H9 (cell line): ENCODE measurements at regions not wholly inside any gene's neighbourhood (a gene's known extent, or its start where the extent isn't known, plus 50 kb on each side); places are given as distances from the start of the nearest gene placed in this dataset.

Experiments used
- DNase-seq: peaks from one replicate; pipeline ENCODE4 v3.0.0-alpha.2; 2017
- H2AFZ ChIP-seq: one replicate; pipeline ENCODE4 v1.6.1; 2013; ENCODE audit warnings: mild to moderate bottlenecking, low read length, control low read depth, moderate library complexity
- H2AK5ac ChIP-seq: 2 replicates; pipeline ENCODE4 v1.6.1; 2013; ENCODE audit warnings: low read length, control low read depth, mixed read lengths; ENCODE audit not compliant: insufficient read length
- H2BK120ac ChIP-seq: one replicate; pipeline ENCODE4 v1.6.1; 2013; ENCODE audit warnings: low read depth, mild to moderate bottlenecking, low read length, control low read depth, inconsistent platforms; ENCODE audit not compliant: poor library complexity, severe bottlenecking
- H2BK12ac ChIP-seq: 2 replicates; pipeline ENCODE4 v1.6.1; 2013; ENCODE audit warnings: low read length, control low read depth, mixed read lengths, low read depth; ENCODE audit not compliant: insufficient read length
- H2BK15ac ChIP-seq: 2 replicates; pipeline ENCODE4 v1.6.1; 2013; ENCODE audit warnings: low read depth, low read length, control low read depth
- H2BK20ac ChIP-seq: one replicate; pipeline ENCODE4 v1.6.1; 2013; ENCODE audit warnings: low read depth, mild to moderate bottlenecking, low read length, control low read depth, inconsistent platforms; ENCODE audit not compliant: poor library complexity, severe bottlenecking
- H2BK5ac ChIP-seq: 2 replicates; pipeline ENCODE4 v1.6.1; 2013; ENCODE audit warnings: low read length, control low read depth, mixed read lengths; ENCODE audit not compliant: insufficient read length
- H3K14ac ChIP-seq: 2 replicates; pipeline ENCODE4 v1.6.1; 2013; ENCODE audit warnings: low read length, control low read depth; ENCODE audit not compliant: insufficient read depth
- H3K18ac ChIP-seq: 2 replicates; pipeline ENCODE4 v1.6.1; 2013; ENCODE audit warnings: low read depth, mild to moderate bottlenecking, mixed read lengths, low read length, control low read depth; ENCODE audit not compliant: insufficient read length
- H3K23ac ChIP-seq: 2 replicates; pipeline ENCODE4 v1.6.1; 2013; ENCODE audit warnings: low read length, control low read depth, mixed read lengths, low read depth; ENCODE audit not compliant: insufficient read length
- H3K23me2 ChIP-seq: 2 replicates; pipeline ENCODE4 v1.6.1; 2013; ENCODE audit warnings: low read depth, mild to moderate bottlenecking, mixed read lengths, low read length, control low read depth; ENCODE audit not compliant: insufficient read length, poor library complexity, severe bottlenecking
- H3K27ac ChIP-seq: 2 replicates; pipeline ENCODE4 v1.5.1; 2013; ENCODE audit warnings: low read length, control low read depth, mixed read lengths, low read depth; ENCODE audit not compliant: insufficient read length
- H3K27me3 ChIP-seq: 2 replicates; pipeline ENCODE4 v1.6.1; 2013; ENCODE audit warnings: low read length, control low read depth, inconsistent platforms; ENCODE audit not compliant: insufficient read depth
- H3K4ac ChIP-seq: 2 replicates; pipeline ENCODE4 v1.6.1; 2013; ENCODE audit warnings: low read depth, mild to moderate bottlenecking, control low read depth, inconsistent platforms, low read length, moderate library complexity
- H3K4me1 ChIP-seq: 2 replicates; pipeline ENCODE4 v1.6.1; 2013; ENCODE audit warnings: low read length, control low read depth, inconsistent platforms; ENCODE audit not compliant: insufficient read depth
- H3K4me2 ChIP-seq: 2 replicates; pipeline ENCODE4 v1.6.1; 2013; ENCODE audit warnings: low read length, control low read depth, mixed read lengths; ENCODE audit not compliant: insufficient read length, insufficient read depth
- H3K56ac ChIP-seq: 2 replicates; pipeline ENCODE4 v1.6.1; 2013; ENCODE audit warnings: low read depth, mild to moderate bottlenecking, mixed read lengths, low read length, control low read depth; ENCODE audit not compliant: insufficient read length
- H3K79me1 ChIP-seq: 2 replicates; pipeline ENCODE4 v1.6.1; 2013; ENCODE audit warnings: low read depth, mild to moderate bottlenecking, moderate library complexity, low read length, control low read depth, inconsistent platforms; ENCODE audit not compliant: insufficient read depth, poor library complexity, severe bottlenecking
- H3K79me2 ChIP-seq: 2 replicates; pipeline ENCODE4 v1.6.1; 2013; ENCODE audit warnings: low read length, control low read depth, inconsistent platforms; ENCODE audit not compliant: insufficient read depth
- H3K9ac ChIP-seq: 2 replicates; pipeline ENCODE4 v1.6.1; 2013; ENCODE audit warnings: low read length, control low read depth, mixed read lengths; ENCODE audit not compliant: insufficient read length; ENCODE audit errors: extremely low read depth
- H3K9me3 ChIP-seq: one replicate; pipeline ENCODE4 v1.6.1; 2013; ENCODE audit warnings: low read depth, low read length, inconsistent platforms; ENCODE audit not compliant: control insufficient read depth
- H3T11ph ChIP-seq: one replicate; pipeline ENCODE4 v1.6.1; 2013; ENCODE audit warnings: mild to moderate bottlenecking, low read length, control low read depth, inconsistent platforms
- H4K20me1 ChIP-seq: one replicate; pipeline ENCODE4 v1.6.1; 2013; ENCODE audit not compliant: control insufficient read depth, insufficient read length, insufficient read depth
- H4K5ac ChIP-seq: 2 replicates; pipeline ENCODE4 v1.6.1; 2013; ENCODE audit warnings: low read depth, mild to moderate bottlenecking, mixed read lengths, low read length, control low read depth; ENCODE audit not compliant: insufficient read length
- H4K8ac ChIP-seq: replicated peaks from 2 replicates; pipeline ENCODE4 v1.6.1; 2013; ENCODE audit warnings: low read length, control low read depth, mixed read lengths, low read depth; ENCODE audit not compliant: insufficient read length
- H4K91ac ChIP-seq: 2 replicates; pipeline ENCODE4 v1.6.1; 2013; ENCODE audit warnings: low read depth, mild to moderate bottlenecking, moderate library complexity, mixed read lengths, low read length, control low read depth; ENCODE audit not compliant: insufficient read length
- H3K27ac Mint-ChIP-seq, 3 experiments: 2 replicates in 2 of 3; 3 replicates in 1 of 3; pipeline ENCODE4 v1.8.0; 2020 to 2021; ENCODE audit warnings: mixed read lengths in 3 of 3, mild to moderate bottlenecking in 1 of 3, moderate library complexity in 1 of 3
- H3K27me3 Mint-ChIP-seq: 2 replicates; pipeline ENCODE4 v1.8.0; 2021; ENCODE audit warnings: low read depth, mild to moderate bottlenecking, moderate library complexity, mixed read lengths
- H3K36me3 Mint-ChIP-seq, 3 experiments: 2 replicates in 2 of 3; 3 replicates in 1 of 3; pipeline ENCODE4 v1.8.0; 2020 to 2021; ENCODE audit warnings: low read depth in 3 of 3, mixed read lengths in 3 of 3; ENCODE audit not compliant: insufficient read depth in 1 of 3
- H3K4me1 Mint-ChIP-seq, 2 experiments: 2 replicates each; pipeline ENCODE4 v1.8.0; 2020; ENCODE audit warnings: mixed read lengths in 2 of 2
- H3K4me3 Mint-ChIP-seq, 2 experiments: 2 replicates in 1 of 2; 3 replicates in 1 of 2; pipeline ENCODE4 v1.8.0; 2020 to 2021; ENCODE audit warnings: mild to moderate bottlenecking in 2 of 2, mixed read lengths in 2 of 2, moderate library complexity in 1 of 2
- H3K9me3 Mint-ChIP-seq, 2 experiments: 2 replicates in 1 of 2; 3 replicates in 1 of 2; pipeline ENCODE4 v1.8.0; 2020; ENCODE audit warnings: mild to moderate bottlenecking in 2 of 2, mixed read lengths in 2 of 2, moderate library complexity in 1 of 2
- TF ChIP-seq, protein P1 (sequence below): fragments of 200-600 bp; sonication (generic); conservative IDR thresholded peaks from 3 replicates; pipeline ENCODE4 v1.8.0; 2021; ENCODE audit warnings: antibody characterized with exemption, mild to moderate bottlenecking

DNA sequence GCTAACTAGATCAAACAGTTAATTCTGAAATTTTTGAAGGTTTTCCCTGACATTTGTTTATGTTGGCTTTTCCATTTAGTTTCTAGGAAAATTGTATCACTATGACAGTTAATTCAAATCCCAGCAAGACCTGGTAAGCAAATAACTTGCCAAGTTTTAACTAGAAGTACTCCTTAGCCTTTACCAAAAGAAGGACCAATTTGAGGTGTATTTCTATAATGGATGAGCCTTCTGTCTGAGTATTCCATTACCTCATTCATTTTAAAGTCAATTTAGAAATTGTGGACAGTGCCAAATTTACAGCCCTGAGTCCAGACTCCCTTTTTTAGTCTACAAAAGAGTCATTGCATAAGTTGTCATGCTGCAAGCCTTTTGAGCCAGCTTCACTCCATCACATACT, 687.6 kb downstream of the CETN3 start:
- Histone ChIP-seq H3K23me2 (no peaks in the 10 kb centered on the region), H3K27ac (no peak overlapping the region), H3T11ph (no peak overlapping the region), H2BK5ac (no peak overlapping the region), H2BK120ac (no peak overlapping the region), H3K23ac (no peak overlapping the region), H2BK12ac (no peak overlapping the region), H3K79me1 (no peaks in the 10 kb centered on the region), H3K27me3 (no peaks in the 10 kb centered on the region), H4K8ac (no peak overlapping the region), H4K20me1 (no peaks in the 10 kb centered on the region), H2AK5ac (no peak overlapping the region), H3K4me2 (no peak overlapping the region), H2AFZ (no peak overlapping the region), H3K9me3 (no peaks in the 10 kb centered on the region), H4K91ac (no peak overlapping the region), H3K56ac (no peak overlapping the region), H2BK20ac (no peak overlapping the region), H3K14ac (no peak overlapping the region), H4K5ac (no peak overlapping the region), H3K79me2 (no peaks in the 10 kb centered on the region), H2BK15ac (no peak overlapping the region), H3K4ac (no peak overlapping the region), H3K4me1 (no peaks in the 10 kb centered on the region), H3K9ac (no peak overlapping the region), H3K18ac (no peak overlapping the region)
- peaks cover 13 to 14% of the 10 kb centered on the region in 2 experiments for H3K4me1 Mint-ChIP-seq
- no peak overlapping the region for H3K4me3 Mint-ChIP-seq
- no peaks in the 10 kb centered on the region for H3K27me3 Mint-ChIP-seq
- no peak for DNase-seq
- TF ChIP-seq, protein P1, sequence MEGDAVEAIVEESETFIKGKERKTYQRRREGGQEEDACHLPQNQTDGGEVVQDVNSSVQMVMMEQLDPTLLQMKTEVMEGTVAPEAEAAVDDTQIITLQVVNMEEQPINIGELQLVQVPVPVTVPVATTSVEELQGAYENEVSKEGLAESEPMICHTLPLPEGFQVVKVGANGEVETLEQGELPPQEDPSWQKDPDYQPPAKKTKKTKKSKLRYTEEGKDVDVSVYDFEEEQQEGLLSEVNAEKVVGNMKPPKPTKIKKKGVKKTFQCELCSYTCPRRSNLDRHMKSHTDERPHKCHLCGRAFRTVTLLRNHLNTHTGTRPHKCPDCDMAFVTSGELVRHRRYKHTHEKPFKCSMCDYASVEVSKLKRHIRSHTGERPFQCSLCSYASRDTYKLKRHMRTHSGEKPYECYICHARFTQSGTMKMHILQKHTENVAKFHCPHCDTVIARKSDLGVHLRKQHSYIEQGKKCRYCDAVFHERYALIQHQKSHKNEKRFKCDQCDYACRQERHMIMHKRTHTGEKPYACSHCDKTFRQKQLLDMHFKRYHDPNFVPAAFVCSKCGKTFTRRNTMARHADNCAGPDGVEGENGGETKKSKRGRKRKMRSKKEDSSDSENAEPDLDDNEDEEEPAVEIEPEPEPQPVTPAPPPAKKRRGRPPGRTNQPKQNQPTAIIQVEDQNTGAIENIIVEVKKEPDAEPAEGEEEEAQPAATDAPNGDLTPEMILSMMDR, result no peak
- H3K27ac Mint-ChIP-seq, result no peak overlapping the region
- no peaks in the 10 kb centered on the region for H3K9me3 Mint-ChIP-seq
- no peaks in the 10 kb centered on the region for H3K36me3 Mint-ChIP-seq
